ENCODE measurements at regions not wholly inside any gene's neighbourhood (a gene's known extent, or its start where the extent isn't known, plus 50 kb on each side); places are given as distances from the start of the nearest gene placed in this dataset.
"Not testable (repeated sequence)": the region's sequence is repeated elsewhere in the genome, so short reads cannot be mapped to it uniquely, and the experiment has no call there.

- no peak for DNase-seq
These were observed 114.0 kb upstream of the PLCL2 start for GRCh38 chr3:16770792-16771191.

GRCh38 chr3:16773594-16773993 lies 111.2 kb upstream of the PLCL2 start:
- DNase-seq = not testable (repeated sequence)

GRCh38 chr3:16774536-16774935 lies 110.2 kb upstream of the PLCL2 start:
- DNase-seq = not testable (repeated sequence)

GRCh38 chr3:16784973-16785372 lies 99.8 kb upstream of the PLCL2 start:
- no peak for DNase-seq

GRCh38 chr3:16785465-16785864 lies 99.3 kb upstream of the PLCL2 start:
- no peak for DNase-seq

- no peak for DNase-seq
These were observed 96.2 kb upstream of the PLCL2 start for GRCh38 chr3:16788440-16789056.

- no peak for DNase-seq
These were observed 95.2 kb upstream of the PLCL2 start for GRCh38 chr3:16789344-16790120.

GRCh38 chr3:16790432-16791400 lies 94.0 kb upstream of the PLCL2 start:
- DNase-seq = no peak

GRCh38 chr3:16793321-16793720 lies 91.4 kb upstream of the PLCL2 start:
- no peak for DNase-seq

GRCh38 chr3:16794257-16794656 lies 90.5 kb upstream of the PLCL2 start:
- no peak for DNase-seq

GRCh38 chr3:16795581-16795980 lies 89.2 kb upstream of the PLCL2 start:
- no peak for DNase-seq

- no peak for DNase-seq
These were observed 86.9 kb upstream of the PLCL2 start for GRCh38 chr3:16797831-16798230.

- no peak for DNase-seq
These were observed 86.0 kb upstream of the PLCL2 start for GRCh38 chr3:16798738-16799137.

- DNase-seq = no peak
These were observed 84.4 kb upstream of the PLCL2 start for GRCh38 chr3:16800361-16800760.

GRCh38 chr3:16801223-16801622 lies 83.5 kb upstream of the PLCL2 start:
- DNase-seq = no peak

- DNase-seq = no peak
These were observed 83.1 kb upstream of the PLCL2 start for GRCh38 chr3:16801698-16802097.

- no peak for DNase-seq
These were observed 82.4 kb upstream of the PLCL2 start for GRCh38 chr3:16802389-16802788.

GRCh38 chr3:16803019-16803418 lies 81.7 kb upstream of the PLCL2 start:
- DNase-seq = no peak

- no peak for DNase-seq
These were observed 77.4 kb upstream of the PLCL2 start for GRCh38 chr3:16807391-16807790.

GRCh38 chr3:16808393-16809107 lies 76.2 kb upstream of the PLCL2 start:
- no peak for DNase-seq

- DNase-seq = no peak
These were observed 75.3 kb upstream of the PLCL2 start for GRCh38 chr3:16809482-16809881.

- DNase-seq = no peak
These were observed 74.8 kb upstream of the PLCL2 start for GRCh38 chr3:16809993-16810392.
